GM21723 (cell line): ENCODE measurements at regions not wholly inside any gene's neighbourhood (a gene's known extent, or its start where the extent isn't known, plus 50 kb on each side); places are given as distances from the start of the nearest gene placed in this dataset.
"Not testable (repeated sequence)": the region's sequence is repeated elsewhere in the genome, so short reads cannot be mapped to it uniquely, and the experiment has no call there.

ENCODE experiments used
- ATAC-seq: cut with Tn5 transposase; IDR thresholded peaks from one replicate; pipeline ENCODE4 v1.9.1; 2021; ENCODE audit warnings: mild to moderate bottlenecking, moderate library complexity; ENCODE audit not compliant: unreplicated experiment

DNA sequence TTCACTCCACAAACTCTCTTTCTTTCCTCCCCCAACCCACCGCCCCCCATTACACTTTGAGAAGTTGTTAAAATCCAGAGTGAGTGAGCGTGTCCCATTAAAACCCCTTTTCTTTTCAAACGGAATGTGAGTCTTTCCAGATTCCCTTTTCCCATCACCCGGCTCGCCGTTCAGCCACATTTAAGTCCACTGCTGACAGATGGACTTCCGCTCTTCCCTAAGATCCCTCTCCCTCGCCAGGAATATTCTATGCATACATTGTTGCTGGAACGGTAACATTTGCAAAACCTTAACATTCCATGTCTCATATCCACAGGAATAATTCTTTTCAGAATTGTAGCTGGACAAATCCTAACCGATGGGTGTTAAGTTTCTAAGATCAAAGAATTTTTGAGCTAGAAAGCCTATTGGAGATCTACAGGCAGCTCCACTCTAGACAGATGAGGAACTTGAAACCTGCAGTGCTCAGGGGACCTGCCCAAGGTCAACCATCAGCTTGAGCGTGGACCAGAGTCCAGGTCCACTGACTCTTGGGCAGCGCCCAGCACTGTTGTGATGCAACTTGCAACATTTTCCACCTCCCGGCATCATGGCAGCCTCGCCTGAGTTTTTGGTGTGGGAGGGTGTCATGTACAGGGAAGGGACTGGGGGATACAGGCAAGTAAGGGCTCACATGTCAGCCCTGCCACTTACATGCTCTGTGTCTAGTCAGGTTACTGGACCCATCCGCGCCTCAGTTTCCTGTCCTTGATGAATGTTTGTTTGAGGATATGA lies 500.1 kb downstream of the CCDC171 start:
- no peak for ATAC-seq

- no peak for ATAC-seq
Observed at GRCh38 chr9:16057541-16057940, 504.7 kb downstream of the CCDC171 start.

GRCh38 chr9:16058131-16058549 lies 505.3 kb downstream of the CCDC171 start:
- no peak for ATAC-seq

GRCh38 chr9:16060436-16061129 lies 507.7 kb downstream of the CCDC171 start:
- no peak for ATAC-seq

DNA sequence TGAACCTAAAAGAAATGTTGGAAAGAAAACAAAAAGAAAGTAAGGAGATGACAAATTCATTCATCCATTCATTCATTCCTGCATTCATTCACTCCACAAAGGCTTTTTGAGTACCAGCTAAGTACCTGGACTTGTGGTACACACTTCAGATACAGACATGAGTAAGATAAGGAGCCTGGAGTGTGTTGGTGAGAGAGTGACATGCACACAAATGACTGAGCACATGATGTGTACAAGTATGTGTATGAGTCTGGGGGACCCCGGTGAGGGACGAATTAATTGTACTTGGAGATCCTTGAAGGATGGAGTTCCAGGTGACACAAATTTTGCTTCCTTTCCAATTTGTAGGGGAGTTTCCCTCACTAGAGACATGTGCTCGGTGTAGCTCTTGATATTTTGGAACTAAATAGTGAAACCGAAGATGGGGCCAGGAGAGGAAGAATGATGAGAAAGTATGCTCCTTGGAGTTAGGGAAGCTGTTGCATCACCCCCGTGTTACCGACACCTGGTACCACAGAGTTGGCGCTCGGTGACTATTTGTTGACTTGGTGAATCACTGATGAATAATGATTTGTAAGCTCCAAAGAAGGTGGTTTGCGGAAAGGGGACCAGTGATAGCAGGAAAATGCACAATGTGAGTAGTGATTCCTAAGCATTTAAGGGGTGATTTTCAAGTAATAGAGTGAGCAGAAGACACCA lies 509.8 kb downstream of the CCDC171 start:
- ATAC-seq: no peak

DNA sequence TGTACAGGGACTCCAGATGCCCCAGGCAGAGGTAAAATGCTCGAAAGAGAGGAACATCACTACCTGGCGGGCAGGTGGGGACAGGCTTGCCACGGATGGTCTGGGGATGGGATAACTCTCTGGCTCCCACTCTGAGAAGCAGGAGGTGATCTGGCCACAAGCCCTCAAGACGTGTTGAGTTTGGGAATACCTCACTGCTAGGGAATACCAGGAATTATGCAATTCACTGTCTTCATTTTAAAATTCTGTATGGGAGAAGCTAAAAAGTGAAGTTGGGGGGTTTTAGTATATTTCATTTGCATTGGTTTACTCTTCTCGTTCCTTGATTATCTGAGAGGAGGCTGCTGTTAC lies 510.4 kb downstream of the CCDC171 start:
- no peak for ATAC-seq

GRCh38 chr9:16064771-16065170 lies 511.9 kb downstream of the CCDC171 start:
- ATAC-seq: no peak

GRCh38 chr9:16066201-16066600 lies 513.4 kb downstream of the CCDC171 start:
- not testable (repeated sequence) for ATAC-seq

GRCh38 chr9:16068476-16068875 lies 515.6 kb downstream of the CCDC171 start:
- no peak for ATAC-seq

DNA sequence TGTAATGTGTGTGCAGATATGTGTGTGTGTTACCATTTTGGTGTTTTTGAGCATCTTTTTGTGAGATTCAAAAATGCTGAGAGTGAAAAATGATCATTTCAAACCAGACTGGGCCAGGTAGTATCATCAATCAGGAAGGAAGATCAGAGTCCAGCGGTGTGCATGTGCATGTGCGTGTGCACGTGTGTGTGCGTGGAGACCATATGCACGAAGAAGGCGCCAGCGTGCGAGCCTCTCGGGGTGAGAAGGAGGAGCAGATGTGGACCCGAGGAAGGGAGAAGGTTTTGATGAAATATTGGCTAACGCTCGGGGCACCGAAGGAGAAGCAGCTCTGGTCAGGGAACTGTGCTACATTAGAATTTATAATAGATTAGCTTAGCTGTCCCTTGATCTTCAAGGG lies 516.4 kb downstream of the CCDC171 start:
- no peak for ATAC-seq

- ATAC-seq: no peak
Observed at GRCh38 chr9:16069671-16070454, 517.0 kb downstream of the CCDC171 start.

GRCh38 chr9:16070455-16071145 lies 517.8 kb downstream of the CCDC171 start:
- no peak for ATAC-seq

- no peak for ATAC-seq
Observed at GRCh38 chr9:16071400-16071799, 518.6 kb downstream of the CCDC171 start.

GRCh38 chr9:16074963-16075362 lies 522.1 kb downstream of the CCDC171 start:
- ATAC-seq: no peak

GRCh38 chr9:16075696-16076095 lies 522.9 kb downstream of the CCDC171 start:
- no peak for ATAC-seq

GRCh38 chr9:16076511-16076910 lies 523.7 kb downstream of the CCDC171 start:
- ATAC-seq: no peak

DNA sequence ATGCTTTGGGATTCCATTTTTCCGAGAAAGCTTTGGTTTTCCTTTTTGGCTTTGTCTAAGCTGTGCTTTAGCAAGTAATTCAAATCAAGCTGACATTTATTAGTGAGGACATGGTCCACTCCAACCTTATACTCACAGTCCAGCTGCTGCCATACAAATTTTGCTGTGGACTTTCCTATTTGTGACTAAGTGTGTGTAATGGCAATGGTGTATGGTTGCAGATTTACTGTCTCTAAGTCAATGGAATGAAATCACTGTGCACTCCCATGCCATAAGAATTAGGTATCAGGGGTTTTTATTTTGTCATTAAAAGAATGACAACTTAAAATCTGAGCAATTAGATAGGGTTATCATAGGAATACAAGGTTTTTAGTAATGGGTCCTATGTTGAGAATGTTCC lies 530.0 kb downstream of the CCDC171 start:
- ATAC-seq: no peak

DNA sequence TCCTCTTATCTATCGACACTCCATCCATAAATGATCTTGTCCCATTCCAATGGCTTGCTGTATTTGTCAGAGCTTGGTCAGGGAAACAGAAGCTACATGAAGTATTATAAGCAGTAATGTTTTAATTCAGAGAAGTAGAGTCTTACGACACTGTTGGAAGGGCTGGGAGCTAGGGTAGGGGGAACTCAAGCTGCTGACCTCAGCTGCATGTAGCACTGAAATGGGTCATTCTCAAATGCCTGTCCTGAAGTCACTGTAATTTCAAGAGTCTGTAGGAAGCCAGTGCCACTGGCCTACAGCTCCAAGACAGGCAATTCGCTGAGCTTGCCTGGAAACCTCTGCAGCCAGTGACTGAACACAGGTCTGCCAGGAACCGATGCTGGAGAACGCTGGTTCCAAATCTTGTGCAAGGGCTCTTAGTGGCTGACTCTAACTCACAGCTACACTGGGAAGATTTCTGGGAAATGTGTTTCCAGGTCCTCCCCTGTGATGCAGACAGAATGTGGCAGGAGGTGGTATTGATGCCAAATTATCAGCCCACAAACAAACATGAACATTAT lies 532.4 kb downstream of the CCDC171 start:
- ATAC-seq: no peak

- ATAC-seq: no peak
Observed at GRCh38 chr9:16090907-16091629, 538.2 kb downstream of the CCDC171 start.
